GM23248 (cell line): ENCODE measurements at regions not wholly inside any gene's neighbourhood (a gene's known extent, or its start where the extent isn't known, plus 50 kb on each side); places are given as distances from the start of the nearest gene placed in this dataset.

Experiments used
- EZH2 ChIP-seq: fragments of 200-600 bp; sonication (generic); IDR thresholded peaks from 2 replicates; pipeline ENCODE4 v1.6.1; 2018; ENCODE audit warnings: antibody characterized with exemption, mild to moderate bottlenecking; ENCODE audit not compliant: insufficient read depth, poor library complexity, severe bottlenecking
- EZH2phosphoT487 ChIP-seq: fragments of 200-600 bp; sonication (generic); IDR thresholded peaks from 2 replicates; pipeline ENCODE4 v1.6.1; 2018; ENCODE audit warnings: antibody characterized with exemption, moderate library complexity, mild to moderate bottlenecking, low read depth; ENCODE audit not compliant: insufficient read depth

- TF ChIP-seq EZH2phosphoT487 (no peak), EZH2 (no peak)
Observed at GRCh38 chr6:105993341-105994117, 92.6 kb upstream of the PRDM1 start.
